ENCODE measurements at regions not wholly inside any gene's neighbourhood (a gene's known extent, or its start where the extent isn't known, plus 50 kb on each side); places are given as distances from the start of the nearest gene placed in this dataset.
"Not testable (repeated sequence)": the region's sequence is repeated elsewhere in the genome, so short reads cannot be mapped to it uniquely, and the experiment has no call there.

GRCh38 chr9:102435427-102435826 lies 559.7 kb upstream of the CYLC2 start:
- H3K36me3 Mint-ChIP-seq = no peaks in the 10 kb centered on the region
- Histone ChIP-seq H3K27ac (ENCODE audit: insufficient read depth, low read length, poor library complexity, severe bottlenecking) (no peak overlapping the region), H3K36me3 (ENCODE audit: control insufficient read depth, insufficient read depth, low read length) (no peaks in the 10 kb centered on the region), H3K4me1 (ENCODE audit: control insufficient read depth, insufficient read depth, low read length, poor library complexity, severe bottlenecking) (no peaks in the 10 kb centered on the region), H3K27me3 (ENCODE audit: control insufficient read depth, insufficient read depth, low read length) (no peaks in the 10 kb centered on the region), H3K9me3 (ENCODE audit: control insufficient read depth in 2 of 2, low read length in 2 of 2) (no peaks in the 10 kb centered on the region), H3K4me3 (ENCODE audit: low read depth, low read length) (no peak overlapping the region)
- peaks cover 0 to 6% (median 0%) of the 10 kb centered on the region in 7 donors for H3K9me3 Mint-ChIP-seq
- DNase-seq = no peak
- H3K27ac Mint-ChIP-seq = no peak overlapping the region
- no peaks in the 10 kb centered on the region for H3K4me1 Mint-ChIP-seq
- H3K4me3 Mint-ChIP-seq = no peak overlapping the region
- no peak for ATAC-seq (ENCODE audit: low read depth in 2 of 2)
- H3K27me3 Mint-ChIP-seq = no peaks in the 10 kb centered on the region

- Mint-ChIP-seq H3K27ac (no peak overlapping the region), H3K4me1 (no peaks in the 10 kb centered on the region), H3K36me3 (no peaks in the 10 kb centered on the region), H3K27me3 (no peaks in the 10 kb centered on the region), H3K9me3 (peaks cover 0 to 6% (median 0%) of the 10 kb centered on the region in 7 donors), H3K4me3 (no peak overlapping the region)
- Histone ChIP-seq H3K27ac (ENCODE audit: insufficient read depth, low read length, poor library complexity, severe bottlenecking) (no peak overlapping the region), H3K4me1 (ENCODE audit: control insufficient read depth, insufficient read depth, low read length, poor library complexity, severe bottlenecking) (no peaks in the 10 kb centered on the region), H3K9me3 (ENCODE audit: control insufficient read depth in 2 of 2, low read length in 2 of 2) (no peaks in the 10 kb centered on the region), H3K4me3 (ENCODE audit: low read depth, low read length) (no peak overlapping the region), H3K36me3 (ENCODE audit: control insufficient read depth, insufficient read depth, low read length) (no peaks in the 10 kb centered on the region), H3K27me3 (ENCODE audit: control insufficient read depth, insufficient read depth, low read length) (no peaks in the 10 kb centered on the region)
- DNase-seq = no peak
- ATAC-seq (ENCODE audit: low read depth in 2 of 2) = no peak
Observed at GRCh38 chr9:102434545-102434944, 560.6 kb upstream of the CYLC2 start.

- Histone ChIP-seq H3K27ac (ENCODE audit: insufficient read depth, low read length, poor library complexity, severe bottlenecking) (no peak overlapping the region), H3K9me3 (ENCODE audit: control insufficient read depth in 2 of 2, low read length in 2 of 2) (peaks cover 0 to 3% of the 10 kb centered on the region in 2 experiments), H3K4me3 (ENCODE audit: low read depth, low read length) (no peak overlapping the region), H3K27me3 (ENCODE audit: control insufficient read depth, insufficient read depth, low read length) (no peaks in the 10 kb centered on the region), H3K4me1 (ENCODE audit: control insufficient read depth, insufficient read depth, low read length, poor library complexity, severe bottlenecking) (no peaks in the 10 kb centered on the region), H3K36me3 (ENCODE audit: control insufficient read depth, insufficient read depth, low read length) (no peaks in the 10 kb centered on the region)
- Mint-ChIP-seq H3K27me3 (no peaks in the 10 kb centered on the region), H3K4me3 (no peak overlapping the region), H3K36me3 (no peaks in the 10 kb centered on the region), H3K27ac (no peak overlapping the region), H3K4me1 (no peaks in the 10 kb centered on the region), H3K9me3 (peaks cover 0 to 6% (median 2%) of the 10 kb centered on the region in 7 donors)
- ATAC-seq (ENCODE audit: low read depth in 2 of 2) (no peak), DNase-seq (no peak)
Observed at GRCh38 chr9:102428305-102428704, 566.8 kb upstream of the CYLC2 start.

- H3K27ac Mint-ChIP-seq, H3K27me3 Mint-ChIP-seq: not testable (repeated sequence)
Observed at GRCh38 chr9:102416251-102416650, 578.9 kb upstream of the CYLC2 start.

GRCh38 chr9:102405218-102405867 lies 589.8 kb upstream of the CYLC2 start:
- Histone ChIP-seq H3K4me3 (ENCODE audit: low read depth, low read length) (no peak overlapping the region), H3K27me3 (ENCODE audit: control insufficient read depth, insufficient read depth, low read length) (no peaks in the 10 kb centered on the region), H3K27ac (ENCODE audit: insufficient read depth, low read length, poor library complexity, severe bottlenecking) (no peak overlapping the region), H3K36me3 (ENCODE audit: control insufficient read depth, insufficient read depth, low read length) (no peaks in the 10 kb centered on the region), H3K9me3 (ENCODE audit: control insufficient read depth in 2 of 2, low read length in 2 of 2) (peaks cover 0 to 8% of the 10 kb centered on the region in 2 experiments), H3K4me1 (ENCODE audit: control insufficient read depth, insufficient read depth, low read length, poor library complexity, severe bottlenecking) (no peaks in the 10 kb centered on the region)
- Mint-ChIP-seq H3K27ac (no peak overlapping the region), H3K9me3 (peaks cover 2 to 10% (median 5%) of the 10 kb centered on the region in 7 donors), H3K4me1 (no peaks in the 10 kb centered on the region), H3K36me3 (no peaks in the 10 kb centered on the region), H3K4me3 (no peak overlapping the region), H3K27me3 (no peaks in the 10 kb centered on the region)
- DNase-seq (no peak), ATAC-seq (ENCODE audit: low read depth in 2 of 2) (no peak)

More at GRCh38 chr9:102416251-102416650, 578.9 kb upstream of the CYLC2 start:
- H3K4me3 ChIP-seq (ENCODE audit: low read depth, low read length); H3K36me3 Mint-ChIP-seq; H3K4me1 ChIP-seq (ENCODE audit: control insufficient read depth, insufficient read depth, low read length, poor library complexity, severe bottlenecking); H3K27me3 ChIP-seq (ENCODE audit: control insufficient read depth, insufficient read depth, low read length); H3K36me3 ChIP-seq (ENCODE audit: control insufficient read depth, insufficient read depth, low read length); H3K27ac ChIP-seq (ENCODE audit: insufficient read depth, low read length, poor library complexity, severe bottlenecking); H3K4me1 Mint-ChIP-seq; H3K4me3 Mint-ChIP-seq; ATAC-seq (ENCODE audit: low read depth in 2 of 2); DNase-seq: not testable (repeated sequence)
- H3K9me3 Mint-ChIP-seq = peaks cover 2 to 26% (median 7%) of the 10 kb centered on the region in 7 donors
- peaks cover 14 to 36% of the 10 kb centered on the region in 2 experiments for H3K9me3 ChIP-seq (ENCODE audit: control insufficient read depth in 2 of 2, low read length in 2 of 2)

GRCh38 chr9:102403514-102403913 lies 591.6 kb upstream of the CYLC2 start:
- Mint-ChIP-seq H3K4me1 (no peaks in the 10 kb centered on the region), H3K27ac (no peak overlapping the region), H3K4me3 (no peak overlapping the region), H3K27me3 (no peaks in the 10 kb centered on the region), H3K36me3 (no peaks in the 10 kb centered on the region), H3K9me3 (peaks cover 4 to 17% (median 5%) of the 10 kb centered on the region in 7 donors)
- H3K27me3 ChIP-seq (ENCODE audit: control insufficient read depth, insufficient read depth, low read length) = no peaks in the 10 kb centered on the region
- no peak overlapping the region for H3K27ac ChIP-seq (ENCODE audit: insufficient read depth, low read length, poor library complexity, severe bottlenecking)
- no peak overlapping the region for H3K4me3 ChIP-seq (ENCODE audit: low read depth, low read length)
- H3K9me3 ChIP-seq (ENCODE audit: control insufficient read depth in 2 of 2, low read length in 2 of 2) = peaks cover 0 to 4% of the 10 kb centered on the region in 2 experiments
- ATAC-seq (ENCODE audit: low read depth in 2 of 2) (no peak), DNase-seq (no peak)
- H3K36me3 ChIP-seq (ENCODE audit: control insufficient read depth, insufficient read depth, low read length) = no peaks in the 10 kb centered on the region
- no peaks in the 10 kb centered on the region for H3K4me1 ChIP-seq (ENCODE audit: control insufficient read depth, insufficient read depth, low read length, poor library complexity, severe bottlenecking)

GRCh38 chr9:102398205-102398604 lies 596.9 kb upstream of the CYLC2 start:
- Histone ChIP-seq H3K9me3 (ENCODE audit: control insufficient read depth in 2 of 2, low read length in 2 of 2) (peaks cover 4% of the 10 kb centered on the region in 2 experiments), H3K27me3 (ENCODE audit: control insufficient read depth, insufficient read depth, low read length) (no peaks in the 10 kb centered on the region), H3K4me1 (ENCODE audit: control insufficient read depth, insufficient read depth, low read length, poor library complexity, severe bottlenecking) (no peaks in the 10 kb centered on the region), H3K4me3 (ENCODE audit: low read depth, low read length) (no peak overlapping the region), H3K27ac (ENCODE audit: insufficient read depth, low read length, poor library complexity, severe bottlenecking) (no peak overlapping the region), H3K36me3 (ENCODE audit: control insufficient read depth, insufficient read depth, low read length) (no peaks in the 10 kb centered on the region)
- no peak for ATAC-seq (ENCODE audit: low read depth in 2 of 2)
- no peaks in the 10 kb centered on the region for H3K36me3 Mint-ChIP-seq
- H3K9me3 Mint-ChIP-seq = peaks cover 2 to 25% (median 8%) of the 10 kb centered on the region in 7 donors
- no peak for DNase-seq
- peaks cover 4% of the 10 kb centered on the region for H3K27me3 Mint-ChIP-seq
- no peak overlapping the region for H3K27ac Mint-ChIP-seq
- no peak overlapping the region for H3K4me3 Mint-ChIP-seq
- no peaks in the 10 kb centered on the region for H3K4me1 Mint-ChIP-seq

GRCh38 chr9:102385620-102386019 lies 609.5 kb upstream of the CYLC2 start:
- not testable (repeated sequence) for H3K4me3 ChIP-seq (ENCODE audit: low read depth, low read length); H3K27ac ChIP-seq (ENCODE audit: insufficient read depth, low read length, poor library complexity, severe bottlenecking); H3K4me1 Mint-ChIP-seq; H3K36me3 ChIP-seq (ENCODE audit: control insufficient read depth, insufficient read depth, low read length); H3K4me3 Mint-ChIP-seq; ATAC-seq (ENCODE audit: low read depth in 2 of 2); H3K27ac Mint-ChIP-seq; DNase-seq; H3K9me3 ChIP-seq (ENCODE audit: control insufficient read depth in 2 of 2, low read length in 2 of 2); H3K27me3 Mint-ChIP-seq; H3K9me3 Mint-ChIP-seq; H3K36me3 Mint-ChIP-seq; H3K4me1 ChIP-seq (ENCODE audit: control insufficient read depth, insufficient read depth, low read length, poor library complexity, severe bottlenecking); H3K27me3 ChIP-seq (ENCODE audit: control insufficient read depth, insufficient read depth, low read length)
